CD14-positive monocyte (primary cell): ENCODE measurements at regions not wholly inside any gene's neighbourhood (a gene's known extent, or its start where the extent isn't known, plus 50 kb on each side); places are given as distances from the start of the nearest gene placed in this dataset.

Source experiments
- DNase-seq, 3 donors: peaks; one replicate each; pipeline ENCODE4 v3.0.0-alpha.2; 2011 to 2022
- H2AFZ ChIP-seq: 2 replicates; pipeline ENCODE4 v1.6.0; 2012; ENCODE audit warnings: mild to moderate bottlenecking, low read depth, low read length, inconsistent platforms; ENCODE audit not compliant: insufficient read depth, poor library complexity, severe bottlenecking
- H3K27ac ChIP-seq, 2 donors: 1 replicate in 1 of 2; 2 replicates in 1 of 2; pipeline ENCODE4 v1.5.1; 2012 to 2013; ENCODE audit warnings: low read length in 2 of 2, control low read depth in 1 of 2, inconsistent platforms in 1 of 2, low read depth in 1 of 2, mild to moderate bottlenecking in 1 of 2
- H3K27me3 ChIP-seq, 2 donors: one replicate each; pipeline versions ENCODE4 v1.6.0 to v1.6.1; 2011 to 2013; ENCODE audit warnings: low read length in 2 of 2; ENCODE audit not compliant: control insufficient read depth in 2 of 2, insufficient read depth in 2 of 2
- H3K36me3 ChIP-seq, 2 donors: replicated peaks in 1 of 2; 1 replicate in 1 of 2; 2 replicates in 1 of 2; pipeline versions ENCODE4 v1.5.1 to v1.6.1; 2012 to 2013; ENCODE audit warnings: low read length in 2 of 2, control low read depth in 1 of 2, inconsistent platforms in 1 of 2, mild to moderate bottlenecking in 1 of 2; ENCODE audit not compliant: insufficient read depth in 2 of 2, control insufficient read depth in 1 of 2
- H3K4me1 ChIP-seq, 2 donors: 1 replicate in 1 of 2; 2 replicates in 1 of 2; pipeline versions ENCODE4 v1.5.1 to v1.6.1; 2012 to 2013; ENCODE audit warnings: low read length in 2 of 2, control low read depth in 1 of 2, inconsistent platforms in 1 of 2, mild to moderate bottlenecking in 1 of 2, moderate library complexity in 1 of 2; ENCODE audit not compliant: insufficient read depth in 2 of 2, control insufficient read depth in 1 of 2
- H3K4me2 ChIP-seq: replicated peaks from 2 replicates; pipeline ENCODE3; 2012; ENCODE audit warnings: low read length, moderate library complexity, mild to moderate bottlenecking; ENCODE audit not compliant: poor library complexity, severe bottlenecking; ENCODE audit errors: extremely low read depth
- H3K4me3 ChIP-seq, 3 experiments: fragments of 200-600 bp in 1 of 3; sonication (generic) in 1 of 3; replicated peaks in 1 of 3; 1 replicate in 2 of 3; 2 replicates in 1 of 3; pipeline ENCODE4 v1.5.1; 2011 to 2013; ENCODE audit warnings: low read length in 3 of 3, mild to moderate bottlenecking in 3 of 3, control low read depth in 2 of 3, low read depth in 2 of 3, inconsistent platforms in 1 of 3, moderate library complexity in 1 of 3
- H3K79me2 ChIP-seq: 2 replicates; pipeline ENCODE4 v1.6.0; 2012; ENCODE audit warnings: mild to moderate bottlenecking, control low read depth, inconsistent platforms, low read length, moderate library complexity; ENCODE audit not compliant: insufficient read depth
- H3K9ac ChIP-seq: 2 replicates; pipeline ENCODE4 v1.6.0; 2017; ENCODE audit warnings: low read length, mild to moderate bottlenecking; ENCODE audit not compliant: insufficient read depth, poor library complexity, severe bottlenecking
- H3K9me3 ChIP-seq, 2 donors: replicated peaks in 1 of 2; 1 replicate in 1 of 2; 2 replicates in 1 of 2; pipeline versions ENCODE4 v1.5.1 to v1.6.1; 2012 to 2013; ENCODE audit warnings: low read length in 2 of 2, control low read depth in 1 of 2; ENCODE audit not compliant: control insufficient read depth in 1 of 2, insufficient read depth in 1 of 2
- H4K20me1 ChIP-seq: 2 replicates; pipeline ENCODE4 v1.6.0; 2012; ENCODE audit warnings: mild to moderate bottlenecking, low read length, control low read depth, moderate library complexity; ENCODE audit not compliant: insufficient read depth
- H3K27ac Mint-ChIP-seq, 7 donors: one replicate each; pipeline ENCODE4 v1.8.0; 2020; ENCODE audit warnings: mild to moderate bottlenecking in 7 of 7, mixed read lengths in 7 of 7, moderate library complexity in 6 of 7, inconsistent platforms in 2 of 7
- H3K27me3 Mint-ChIP-seq, 3 donors: one replicate each; pipeline ENCODE4 v1.8.0; 2021 to 2022; ENCODE audit warnings: low read depth in 3 of 3, mild to moderate bottlenecking in 3 of 3, mixed read lengths in 3 of 3, moderate library complexity in 3 of 3, inconsistent platforms in 1 of 3
- H3K36me3 Mint-ChIP-seq, 2 donors: one replicate each; pipeline ENCODE4 v1.8.0; 2020; ENCODE audit warnings: mixed read lengths in 2 of 2, inconsistent platforms in 1 of 2, mild to moderate bottlenecking in 1 of 2
- H3K4me1 Mint-ChIP-seq: one replicate; pipeline ENCODE4 v1.8.0; 2020; ENCODE audit warnings: mild to moderate bottlenecking, mixed read lengths
- H3K4me3 Mint-ChIP-seq, 2 donors: one replicate each; pipeline ENCODE4 v1.8.0; 2020; ENCODE audit warnings: mild to moderate bottlenecking in 2 of 2, mixed read lengths in 2 of 2, moderate library complexity in 1 of 2
- H3K9me3 Mint-ChIP-seq, 7 donors: one replicate each; pipeline ENCODE4 v1.8.0; 2020 to 2022; ENCODE audit warnings: mixed read lengths in 7 of 7, mild to moderate bottlenecking in 6 of 7, moderate library complexity in 6 of 7, inconsistent platforms in 2 of 7
- CTCF ChIP-seq: fragments of 200-600 bp; IDR thresholded peaks from one replicate; pipeline ENCODE4 v1.8.0; 2022; ENCODE audit warnings: antibody characterized with exemption, mild to moderate bottlenecking
- WGBS: methylation state at CpG from one replicate; pipeline ENCODE4 v1.1.5; 2013; ENCODE audit warnings: missing lambda C conversion rate; ENCODE audit not compliant: insufficient coverage; 5-methylcytosine and 5-hydroxymethylcytosine counted together
- intact Hi-C, 2 donors: fragments of 100-400 bp; cut with micrococcal nuclease; formaldehyde crosslinking; loops; one replicate each; pipeline versions ENCODE4 v1.15.0 to v1.15.1; 2023

- Mint-ChIP-seq H3K4me3 (no peak overlapping the region), H3K9me3 (peaks cover 0 to 23% (median 12%) of the 10 kb centered on the region in 7 donors), H3K4me1 (no peaks in the 10 kb centered on the region), H3K27me3 (peaks cover 3 to 5% (median 4%) of the 10 kb centered on the region in 3 donors), H3K36me3 (no peaks in the 10 kb centered on the region), H3K27ac (no peak overlapping the region)
- Histone ChIP-seq H3K4me2 (no peak overlapping the region), H3K27ac (no peak overlapping the region), H2AFZ (no peak overlapping the region), H3K79me2 (no peaks in the 10 kb centered on the region), H3K27me3 (peaks cover 0 to 2% of the 10 kb centered on the region in 2 donors), H3K9ac (no peak overlapping the region), H3K4me1 (no peaks in the 10 kb centered on the region), H4K20me1 (no peaks in the 10 kb centered on the region), H3K9me3 (peaks cover 5 to 12% of the 10 kb centered on the region in 2 donors), H3K4me3 (no peak overlapping the region), H3K36me3 (no peaks in the 10 kb centered on the region)
- no peak for DNase-seq
- 89% methylated on average over 10 of the region's 12 CpGs for WGBS
- TF ChIP-seq CTCF, result no peak
- intact Hi-C loops, result no loop called here
Measured at GRCh38 chr1:38153778-38154470, 107.3 kb upstream of the POU3F1 start.

- H3K4me2 ChIP-seq, result no peak overlapping the region
- Mint-ChIP-seq H3K9me3 (peaks cover 2 to 27% (median 12%) of the 10 kb centered on the region in 7 donors), H3K4me1 (no peaks in the 10 kb centered on the region), H3K36me3 (no peaks in the 10 kb centered on the region), H3K27ac (no peak overlapping the region), H3K27me3 (peaks cover 4 to 5% (median 5%) of the 10 kb centered on the region in 3 donors), H3K4me3 (peak overlapping the region in 1 of 2 donors; percentile 26)
- intact Hi-C loops, result no loop called here
- H3K79me2 ChIP-seq, result no peaks in the 10 kb centered on the region
- H3K27me3 ChIP-seq, result peaks cover 0 to 2% of the 10 kb centered on the region in 2 donors
- no peak for TF ChIP-seq CTCF
- no peak overlapping the region for H3K9ac ChIP-seq
- H3K9me3 ChIP-seq, result peaks cover 5 to 12% of the 10 kb centered on the region in 2 donors
- no peaks in the 10 kb centered on the region for H4K20me1 ChIP-seq
- no peaks in the 10 kb centered on the region for H3K36me3 ChIP-seq
- no peaks in the 10 kb centered on the region for H3K4me1 ChIP-seq
- no peak overlapping the region for H3K4me3 ChIP-seq
- no peak for DNase-seq
- H3K27ac ChIP-seq, result no peak overlapping the region
- no CpG with 5 or more reads among the region's 6 CpGs for WGBS
- H2AFZ ChIP-seq, result no peak overlapping the region
Measured at GRCh38 chr1:38153066-38153777, 106.6 kb upstream of the POU3F1 start.
